Midbrain (tissue), 1 donor: ENCODE measurements at regions not wholly inside any gene's neighbourhood (a gene's known extent, or its start where the extent isn't known, plus 50 kb on each side); places are given as distances from the start of the nearest gene placed in this dataset.

Source experiments
- DNase-seq: peaks from one replicate; lab custom pipeline; 2025; lab: John Stamatoyannopoulos, UW

DNA sequence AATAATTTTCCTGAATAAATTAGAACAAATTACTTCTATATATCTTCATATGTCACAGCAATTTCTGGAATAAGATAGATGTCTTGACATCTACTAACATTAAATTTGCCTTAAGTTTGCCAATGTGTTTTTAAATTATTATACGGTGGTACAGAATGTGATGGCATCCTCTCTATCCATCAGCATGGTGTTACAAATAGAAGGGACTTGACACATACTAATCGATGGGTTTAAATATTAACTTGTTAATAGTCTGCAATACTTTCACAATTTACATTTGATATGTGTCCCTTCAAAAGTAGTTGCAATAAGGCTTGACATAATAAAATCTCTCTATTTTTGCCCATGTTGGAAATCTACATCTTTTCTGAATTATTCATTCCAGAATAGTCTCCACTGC is 65.1 kb upstream of the PRR20A start:
- no peak for DNase-seq

DNA sequence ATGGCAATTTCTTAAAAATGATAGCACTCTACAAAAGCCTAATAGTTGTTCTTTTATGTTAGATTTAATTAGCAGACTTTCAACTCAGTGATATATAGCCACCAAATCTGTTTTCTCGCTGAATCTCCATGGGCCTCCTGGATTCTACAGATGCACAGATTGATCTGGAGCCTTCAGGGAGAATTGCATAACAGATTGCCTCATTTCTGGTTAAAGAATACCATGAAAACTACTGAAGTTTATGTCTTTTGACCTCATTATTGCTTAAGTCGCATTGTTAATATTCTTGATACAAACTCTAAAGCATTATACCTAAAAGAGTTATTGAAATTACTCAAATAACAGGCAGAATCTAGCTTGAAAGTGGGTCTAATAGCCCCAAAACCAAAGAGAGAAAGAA is 53.7 kb upstream of the PRR20A start:
- no peak for DNase-seq
